ENCODE measurements at regions not wholly inside any gene's neighbourhood (a gene's known extent, or its start where the extent isn't known, plus 50 kb on each side); places are given as distances from the start of the nearest gene placed in this dataset.
"Not testable (repeated sequence)": the region's sequence is repeated elsewhere in the genome, so short reads cannot be mapped to it uniquely, and the experiment has no call there.

GRCh38 chr4:19159874-19160273 lies 1091.8 kb upstream of the SLIT2 start:
- no peak for DNase-seq
- Histone ChIP-seq H3K27me3 (no peaks in the 10 kb centered on the region), H3K36me3 (no peaks in the 10 kb centered on the region), H3K9me3 (no peaks in the 10 kb centered on the region), H3K4me3 (no peak overlapping the region), H3K4me1 (no peaks in the 10 kb centered on the region), H3K27ac (no peak overlapping the region)
- no peak for TF ChIP-seq POLR2AphosphoS5 (IDR thresholded peaks at IDR 0.05)
- 74 to 85% methylated on average over 3 of the region's 3 CpGs for whole genome bisulfite sequencing, 2 donors
- no peak for ATAC-seq (ENCODE audit: low FRiP score in 2 of 2)

- no peaks in the 10 kb centered on the region for H3K9me3 ChIP-seq
- WGBS, 2 donors, result 76 to 88% methylated on average over 2 of the region's 2 CpGs
- no peak overlapping the region for H3K27ac ChIP-seq
- no peak for TF ChIP-seq POLR2AphosphoS5 (IDR thresholded peaks at IDR 0.05)
- TF ChIP-seq POLR2A (IDR thresholded peaks at IDR 0.05), result no peak
- no peak for TF ChIP-seq CTCF (IDR thresholded peaks at IDR 0.05)
- no peak for TF ChIP-seq EP300 (IDR thresholded peaks at IDR 0.05)
- no peak for ATAC-seq (ENCODE audit: low FRiP score in 2 of 2)
- H3K27me3 ChIP-seq, result no peaks in the 10 kb centered on the region
- no peak overlapping the region for H3K4me3 ChIP-seq
- no peaks in the 10 kb centered on the region for H3K4me1 ChIP-seq
- H3K36me3 ChIP-seq, result no peaks in the 10 kb centered on the region
- no peak for DNase-seq
Measured at GRCh38 chr4:19158107-19158809, 1093.4 kb upstream of the SLIT2 start.

- DNase-seq (no peak), ATAC-seq (ENCODE audit: low FRiP score in 2 of 2) (no peak)
- TF ChIP-seq EP300 (IDR thresholded peaks at IDR 0.05), result no peak
- no peaks in the 10 kb centered on the region for H3K27me3 ChIP-seq
- WGBS, 2 donors, result 71 to 73% methylated on average over 3 of the region's 3 CpGs
- H3K4me1 ChIP-seq, result no peaks in the 10 kb centered on the region
- no peaks in the 10 kb centered on the region for H3K36me3 ChIP-seq
- H3K9me3 ChIP-seq, result no peaks in the 10 kb centered on the region
- no peak overlapping the region for H3K4me3 ChIP-seq
- no peak overlapping the region for H3K27ac ChIP-seq
Measured at GRCh38 chr4:19156786-19157185, 1094.9 kb upstream of the SLIT2 start.

GRCh38 chr4:19155568-19155967 lies 1096.1 kb upstream of the SLIT2 start:
- TF ChIP-seq POLR2A (IDR thresholded peaks at IDR 0.05) (no peak), CTCF (IDR thresholded peaks at IDR 0.05) (no peak), EP300 (IDR thresholded peaks at IDR 0.05) (no peak), POLR2AphosphoS5 (IDR thresholded peaks at IDR 0.05) (no peak)
- 88 to 100% methylated on average over 1 of the region's 1 CpG for WGBS, 2 donors
- no peaks in the 10 kb centered on the region for H3K4me1 ChIP-seq
- H3K27me3 ChIP-seq, result no peaks in the 10 kb centered on the region
- no peak overlapping the region for H3K27ac ChIP-seq
- DNase-seq (no peak), ATAC-seq (ENCODE audit: low FRiP score in 2 of 2) (no peak)
- no peak overlapping the region for H3K4me3 ChIP-seq
- no peaks in the 10 kb centered on the region for H3K36me3 ChIP-seq
- H3K9me3 ChIP-seq, result no peaks in the 10 kb centered on the region

- not testable (repeated sequence) for H3K4me1 ChIP-seq; H3K9me3 ChIP-seq; DNase-seq; H3K27ac ChIP-seq; H3K27me3 ChIP-seq; H3K36me3 ChIP-seq; ATAC-seq (ENCODE audit: low FRiP score in 2 of 2); H3K4me3 ChIP-seq
- 93 to 98% methylated on average over 5 of the region's 5 CpGs for WGBS, 2 donors
Measured at GRCh38 chr4:19154267-19154666, 1097.4 kb upstream of the SLIT2 start.

- H3K27ac ChIP-seq, result no peak overlapping the region
- no peaks in the 10 kb centered on the region for H3K4me1 ChIP-seq
- no peak for TF ChIP-seq POLR2A (IDR thresholded peaks at IDR 0.05)
- TF ChIP-seq CTCF (IDR thresholded peaks at IDR 0.05), result no peak
- no peak for TF ChIP-seq POLR2AphosphoS5 (IDR thresholded peaks at IDR 0.05)
- TF ChIP-seq EP300 (IDR thresholded peaks at IDR 0.05), result no peak
- ATAC-seq (ENCODE audit: low FRiP score in 2 of 2) (no peak), DNase-seq (no peak)
- WGBS, 2 donors, result 75 to 78% methylated on average over 2 of the region's 2 CpGs
- H3K4me3 ChIP-seq, result no peak overlapping the region
- no peaks in the 10 kb centered on the region for H3K9me3 ChIP-seq
- H3K36me3 ChIP-seq, result no peaks in the 10 kb centered on the region
- no peaks in the 10 kb centered on the region for H3K27me3 ChIP-seq
Measured at GRCh38 chr4:19152264-19152663, 1099.4 kb upstream of the SLIT2 start.
